ENCODE measurements at regions not wholly inside any gene's neighbourhood (a gene's known extent, or its start where the extent isn't known, plus 50 kb on each side); places are given as distances from the start of the nearest gene placed in this dataset.

- H3K4me1 Mint-ChIP-seq = no peaks in the 10 kb centered on the region
- no peak for DNase-seq (ENCODE audit: low spot score in 2 of 2)
- H3K27ac Mint-ChIP-seq = no peak overlapping the region
- H3K36me3 Mint-ChIP-seq = no peaks in the 10 kb centered on the region
- no peak for ATAC-seq
- H3K4me3 Mint-ChIP-seq = no peak overlapping the region
- H3K9me3 Mint-ChIP-seq = no peaks in the 10 kb centered on the region
Observed at GRCh38 chr20:4299773-4300172, 50.7 kb upstream of the ADRA1D start.

- H3K9me3 Mint-ChIP-seq = no peaks in the 10 kb centered on the region
- no peaks in the 10 kb centered on the region for H3K36me3 Mint-ChIP-seq
- DNase-seq (ENCODE audit: low spot score in 2 of 2) (no peak), ATAC-seq (no peak)
- H3K4me3 Mint-ChIP-seq = no peak overlapping the region
- no peak overlapping the region for H3K27ac Mint-ChIP-seq
- no peaks in the 10 kb centered on the region for H3K4me1 Mint-ChIP-seq
Observed at GRCh38 chr20:4299216-4299615, 50.1 kb upstream of the ADRA1D start.

Data from stimulated activated effector memory CD8-positive, alpha-beta T cell treated with anti-CD3 and anti-CD28 coated beads, Interleukin-12 subunit alpha, Interleukin-12 subunit beta, amount 100 ng/mL, for 72 hours (primary cell).